Activated CD8-positive, alpha-beta memory T cell treated with anti-CD3 and anti-CD28 coated beads, Interleukin-2, amount 50 U/mL, for 24 hours (primary cell): ENCODE measurements at regions not wholly inside any gene's neighbourhood (a gene's known extent, or its start where the extent isn't known, plus 50 kb on each side); places are given as distances from the start of the nearest gene placed in this dataset.

ENCODE experiments used
- DNase-seq: peaks from one replicate; pipeline ENCODE4 v3.0.0-alpha.2; 2020; ENCODE audit errors: extremely low read depth

- no peak for DNase-seq
These were observed 1085.0 kb upstream of the TENM4 start for GRCh38 chr11:80525663-80526405.

DNA sequence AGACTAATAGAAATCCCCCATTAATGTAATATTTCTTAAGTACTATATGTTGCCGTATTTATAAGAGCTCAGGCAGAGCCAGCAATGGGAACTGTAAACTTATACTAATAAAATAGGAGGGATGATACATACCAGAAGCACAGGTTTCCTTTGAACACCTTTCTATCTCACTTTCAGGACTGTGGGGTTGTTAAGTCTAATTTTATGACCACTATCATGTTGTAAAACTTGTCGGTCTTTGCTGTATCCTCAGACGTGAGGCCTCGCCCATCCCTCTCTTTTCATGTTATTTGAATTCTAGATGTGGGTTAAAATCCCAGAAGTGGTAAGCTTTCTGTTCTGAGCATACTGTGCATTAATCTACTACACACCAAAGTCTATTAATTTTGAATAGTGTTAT is 1083.5 kb upstream of the TENM4 start:
- DNase-seq, result no peak

GRCh38 chr11:80523057-80523456 is 1082.2 kb upstream of the TENM4 start:
- DNase-seq, result no peak

- DNase-seq, result no peak
These were observed 1080.8 kb upstream of the TENM4 start for GRCh38 chr11:80521592-80521991.

DNA sequence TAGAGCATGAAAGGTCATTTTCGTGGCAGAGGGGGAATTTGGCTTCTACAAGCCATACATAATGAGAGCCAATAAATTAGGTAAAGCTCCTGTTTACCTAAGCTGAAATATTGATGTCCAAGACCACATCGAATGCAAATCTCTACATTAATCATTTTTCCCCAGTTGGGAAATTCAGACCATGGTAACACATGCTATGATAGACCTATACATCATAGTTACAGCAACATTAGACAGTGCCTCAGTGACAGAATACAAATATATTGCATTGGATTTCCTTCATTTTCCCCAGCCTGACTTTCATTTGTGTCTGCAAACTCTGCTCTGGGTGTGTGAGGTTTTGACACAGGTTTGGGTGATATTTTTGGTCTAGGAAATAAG is 1079.7 kb upstream of the TENM4 start:
- DNase-seq, result no peak

DNA sequence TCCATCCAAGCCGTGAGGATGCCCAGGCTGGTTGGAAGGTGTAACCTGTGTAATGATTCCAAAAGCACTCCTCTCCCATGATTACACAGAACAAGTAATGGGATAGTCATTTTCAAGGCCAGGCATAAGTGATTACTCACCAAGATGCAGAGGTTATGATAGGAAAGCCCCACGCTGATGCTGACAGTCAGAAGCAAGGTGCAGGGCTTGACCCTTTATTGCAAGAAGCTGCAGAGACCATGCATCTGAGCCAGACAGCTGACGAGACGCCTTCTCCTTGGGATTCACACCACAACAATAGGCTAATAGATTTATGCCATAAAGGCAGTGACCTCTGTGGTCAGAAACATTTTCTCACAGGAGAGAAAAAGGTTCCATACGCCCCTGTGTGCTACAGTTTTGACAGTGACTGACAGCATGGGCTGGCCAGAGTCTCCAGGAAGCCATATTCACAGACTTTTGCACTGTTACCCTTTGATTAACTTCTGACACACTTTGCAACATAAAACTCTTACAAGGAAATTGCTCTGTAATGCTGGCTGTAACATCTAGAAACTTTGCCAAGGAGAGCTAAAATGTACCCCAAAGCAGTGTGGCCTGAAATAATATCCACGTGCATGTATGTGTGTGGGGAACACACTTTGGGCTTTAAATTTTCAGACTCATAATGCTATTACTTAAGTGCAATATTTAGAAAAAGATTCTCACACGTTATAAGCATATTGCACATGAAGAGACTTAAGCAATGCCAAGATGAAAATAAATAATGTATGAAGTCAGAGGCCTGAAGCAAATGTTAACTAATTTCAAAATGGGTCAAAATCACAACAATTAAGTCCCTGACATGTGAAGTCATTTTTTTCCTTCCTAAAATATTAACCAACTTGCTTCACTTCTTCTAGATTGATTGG is 1079.0 kb upstream of the TENM4 start:
- no peak for DNase-seq

GRCh38 chr11:80517701-80518100 is 1076.9 kb upstream of the TENM4 start:
- DNase-seq, result no peak

DNA sequence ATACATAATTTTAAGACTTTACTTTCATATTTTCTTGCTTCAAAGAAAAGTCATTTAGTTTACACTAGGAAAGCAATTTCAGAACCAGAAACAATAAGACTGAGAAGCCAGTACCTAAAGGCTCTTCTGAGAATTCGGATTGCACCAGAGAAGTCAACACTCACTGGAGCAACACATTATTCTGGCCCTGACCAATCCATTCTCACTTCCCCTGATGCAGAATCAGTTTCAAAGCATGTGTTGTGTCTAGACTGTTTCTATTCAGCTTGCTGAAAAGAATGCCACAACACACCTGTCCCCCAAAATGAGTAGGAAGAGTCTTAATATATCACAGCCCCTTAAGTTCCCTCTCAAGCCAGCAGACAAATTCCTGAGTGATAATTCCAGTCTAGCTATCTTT is 1074.3 kb upstream of the TENM4 start:
- no peak for DNase-seq

DNA sequence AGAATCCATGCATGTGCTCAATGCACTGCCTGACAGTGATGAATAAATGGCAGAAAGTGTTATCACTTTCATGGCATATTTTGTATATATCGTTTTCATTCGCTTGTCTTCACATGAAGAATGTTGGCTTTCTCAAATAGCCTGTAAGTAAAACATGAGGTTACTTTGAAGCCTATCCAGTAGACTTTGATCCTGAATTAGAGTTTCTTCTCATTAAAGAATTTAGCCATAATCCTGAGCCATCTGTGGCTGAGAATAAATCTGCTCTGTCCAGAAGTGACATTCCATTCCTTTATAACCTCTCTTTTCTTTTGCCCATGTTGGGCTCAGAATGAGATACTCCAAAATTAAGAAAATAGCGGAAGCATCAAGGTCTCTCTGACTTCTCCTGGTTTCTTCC is 1071.7 kb upstream of the TENM4 start:
- DNase-seq, result no peak

GRCh38 chr11:80505771-80506170 is 1064.9 kb upstream of the TENM4 start:
- DNase-seq, result no peak

DNA sequence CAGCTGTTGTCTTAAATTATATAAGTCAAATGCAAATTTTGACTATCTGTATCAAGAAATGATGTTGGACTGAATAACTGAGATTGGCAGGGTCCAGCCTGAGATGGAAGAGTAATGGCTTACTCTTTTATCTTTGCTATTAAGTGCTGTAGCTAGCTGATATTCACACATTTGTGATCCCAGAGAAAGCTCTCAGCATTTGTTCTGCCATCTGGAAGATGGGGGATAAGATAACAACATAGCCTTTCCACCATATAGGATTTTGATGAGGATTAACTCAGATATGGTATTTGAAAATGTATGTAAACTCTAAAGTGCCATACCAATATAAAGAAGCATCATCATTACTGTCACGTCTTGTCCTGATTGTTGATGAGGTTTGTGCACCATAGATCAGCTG is 1063.2 kb upstream of the TENM4 start:
- no peak for DNase-seq

GRCh38 chr11:80502511-80502910 is 1061.7 kb upstream of the TENM4 start:
- DNase-seq, result no peak

GRCh38 chr11:80495116-80495515 is 1054.3 kb upstream of the TENM4 start:
- DNase-seq, result no peak

GRCh38 chr11:80487952-80488351 is 1047.1 kb upstream of the TENM4 start:
- DNase-seq, result no peak

- no peak for DNase-seq
These were observed 1045.8 kb upstream of the TENM4 start for GRCh38 chr11:80486678-80487077.

DNA sequence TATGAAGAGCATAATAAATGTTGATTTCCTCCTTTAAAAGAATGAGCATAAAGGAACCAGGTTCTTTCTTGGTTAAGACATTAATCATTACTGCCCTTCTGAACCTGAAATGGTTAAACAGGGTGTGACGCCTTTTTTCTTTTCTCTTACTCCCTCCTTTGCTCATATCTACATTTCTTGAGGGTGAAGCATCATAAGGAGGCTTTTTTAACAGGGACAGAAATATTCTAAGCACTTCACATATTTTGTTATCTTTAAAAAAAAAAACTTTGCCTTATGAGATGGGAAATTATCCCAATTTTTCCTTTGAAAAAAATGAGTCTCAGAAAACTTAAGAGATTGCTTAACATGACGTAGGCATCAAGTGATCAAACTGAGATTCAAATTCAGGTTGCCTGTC is 1036.3 kb upstream of the TENM4 start:
- no peak for DNase-seq

GRCh38 chr11:80473562-80473961 is 1032.7 kb upstream of the TENM4 start:
- no peak for DNase-seq

DNA sequence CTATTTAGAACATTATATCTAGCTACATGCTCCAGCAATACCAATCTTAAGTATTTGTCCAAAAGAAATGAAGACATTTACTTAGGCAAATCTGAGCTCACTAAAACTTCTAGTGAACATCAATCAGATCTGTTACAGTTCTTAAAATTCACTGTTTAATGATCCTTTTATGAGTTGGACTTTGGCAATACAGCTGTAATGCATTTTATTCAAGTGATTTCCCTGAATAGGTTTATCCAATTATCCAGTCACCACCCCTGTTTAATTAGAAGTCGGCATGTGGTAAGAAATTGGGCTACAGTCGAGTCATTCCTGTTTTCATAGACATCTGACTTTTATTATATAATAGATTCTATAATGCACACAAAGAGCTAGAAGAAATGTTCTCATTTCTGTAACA is 1029.0 kb upstream of the TENM4 start:
- DNase-seq, result no peak

DNA sequence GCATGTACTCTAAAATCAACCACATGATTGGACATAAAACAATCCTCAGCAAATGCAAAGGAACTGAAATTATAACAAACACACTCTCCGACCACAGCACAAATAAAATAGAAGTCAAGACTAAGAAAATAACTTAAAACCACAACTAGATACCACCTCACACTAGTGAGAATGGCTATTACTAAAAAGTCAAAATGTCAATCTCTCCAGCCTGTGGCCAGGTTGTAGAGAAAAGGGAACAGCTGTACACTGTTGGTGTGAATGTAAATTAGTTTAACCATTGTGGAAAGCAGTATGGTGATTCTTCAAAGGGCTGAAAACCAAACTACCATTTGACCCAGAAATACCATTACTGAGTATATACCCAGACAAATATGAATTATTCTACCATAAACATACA is 1025.7 kb upstream of the TENM4 start:
- no peak for DNase-seq

DNA sequence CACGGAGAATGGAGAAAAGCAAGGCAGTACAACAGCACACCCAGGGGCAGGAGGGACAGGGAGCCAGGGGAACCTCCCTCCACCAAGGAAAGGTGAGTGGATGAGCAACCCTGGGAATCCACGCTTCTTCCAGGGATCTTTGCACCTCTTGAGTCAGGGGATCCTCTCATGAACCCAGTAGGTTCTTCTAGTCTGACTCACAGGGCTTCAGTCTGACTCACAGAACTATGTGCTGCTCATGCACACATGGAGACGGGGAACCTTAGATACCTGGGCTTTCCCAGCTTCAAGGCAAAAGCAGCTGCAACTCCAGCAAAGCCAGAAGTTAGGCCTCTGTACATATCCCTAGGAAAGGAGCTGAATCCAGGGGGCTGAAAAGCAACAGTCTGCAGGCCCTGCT is 1021.4 kb upstream of the TENM4 start:
- no peak for DNase-seq

GRCh38 chr11:80458376-80458775 is 1017.5 kb upstream of the TENM4 start:
- DNase-seq, result no peak

DNA sequence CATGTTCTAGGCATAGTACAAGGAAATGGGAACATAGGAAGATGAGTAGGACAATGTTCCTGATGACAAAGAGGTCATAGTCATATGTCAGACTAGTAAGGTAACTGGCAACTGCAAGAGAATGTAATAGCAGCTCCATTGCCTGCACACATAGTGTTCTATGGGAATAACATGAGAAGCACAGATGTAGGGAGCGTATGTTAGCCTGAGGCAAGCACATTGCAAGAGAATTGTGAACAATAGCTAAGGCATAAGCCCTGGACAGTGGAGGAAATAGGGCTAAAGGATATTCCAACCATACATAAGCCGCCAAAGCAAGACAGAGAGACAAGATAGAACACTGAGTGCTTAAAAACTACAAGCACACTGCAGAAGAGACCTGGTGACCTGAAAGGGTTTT is 1017.0 kb upstream of the TENM4 start:
- DNase-seq, result no peak

DNA sequence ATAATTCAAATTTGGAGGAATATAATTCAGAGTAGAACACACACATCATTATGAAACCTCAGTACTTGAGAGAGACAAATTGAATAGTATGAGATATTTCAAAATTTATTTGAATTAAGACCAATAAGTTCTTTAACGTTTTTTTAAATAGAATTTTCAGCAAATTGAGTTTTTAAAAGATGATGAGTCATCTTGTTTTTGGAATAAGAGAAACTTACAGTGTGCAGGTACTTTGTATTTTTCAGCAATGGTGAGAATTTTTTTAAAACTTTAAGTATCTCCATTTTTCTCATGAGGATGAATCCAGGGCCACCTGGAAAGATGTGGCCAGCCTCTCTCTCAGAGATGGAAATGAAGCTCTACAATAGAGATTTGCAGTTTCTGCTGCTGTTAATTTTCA is 1015.0 kb upstream of the TENM4 start:
- DNase-seq, result no peak
